Esophagus muscularis mucosa (tissue), 4 donors: ENCODE measurements at regions not wholly inside any gene's neighbourhood (a gene's known extent, or its start where the extent isn't known, plus 50 kb on each side); places are given as distances from the start of the nearest gene placed in this dataset.

Experiments used
- DNase-seq: peaks from one replicate; pipeline ENCODE4 v3.0.0-alpha.2; 2017; ENCODE audit errors: extremely low spot score
- H3K27ac ChIP-seq, 4 donors: fragments of 200-600 bp; sonication (generic); replicated peaks in 1 of 4; 1 replicate in 3 of 4; 2 replicates in 1 of 4; pipeline ENCODE4 v1.5.1; 2016 to 2019; ENCODE audit warnings: mild to moderate bottlenecking in 1 of 4
- H3K27me3 ChIP-seq, 4 donors: fragments of 200-600 bp; sonication (generic); one replicate each; pipeline versions ENCODE4 v1.5.1 to v1.6.0; 2016 to 2019
- H3K36me3 ChIP-seq, 4 donors: fragments of 200-600 bp; sonication (generic); one replicate each; pipeline ENCODE4 v1.5.1; 2016 to 2019
- H3K4me1 ChIP-seq, 4 donors: fragments of 200-600 bp; sonication (generic); one replicate each; pipeline ENCODE4 v1.5.1; 2016 to 2019
- H3K4me3 ChIP-seq, 4 donors: fragments of 200-600 bp; sonication (generic); 1 replicate in 2 of 4; 2 replicates in 2 of 4; pipeline ENCODE4 v1.5.1; 2016 to 2019; ENCODE audit warnings: mild to moderate bottlenecking in 4 of 4, moderate library complexity in 1 of 4
- H3K9me3 ChIP-seq, 4 donors: fragments of 200-600 bp; sonication (generic); 1 replicate in 3 of 4; 2 replicates in 1 of 4; pipeline ENCODE4 v1.5.1; 2016 to 2019
- EP300 ChIP-seq: sonication (generic); formaldehyde crosslinking; IDR thresholded peaks from one replicate; pipeline ENCODE4 v1.6.1; 2017; ENCODE audit warnings: antibody characterized with exemption
- POLR2A ChIP-seq: fragments of 450-650 bp; IDR thresholded peaks from one replicate; pipeline ENCODE4 v1.6.1; 2017; ENCODE audit warnings: antibody characterized with exemption, moderate library complexity, mild to moderate bottlenecking, low read depth
- POLR2AphosphoS5 ChIP-seq, 2 donors: sonication (generic); formaldehyde crosslinking; IDR thresholded peaks; one replicate each; pipeline ENCODE4 v1.6.1; 2017; ENCODE audit warnings: antibody characterized with exemption in 2 of 2
- WGBS: methylation state at CpG from one replicate; pipeline ENCODE4 v1.1.5; 2018; 5-methylcytosine and 5-hydroxymethylcytosine counted together
- intact Hi-C: fragments of 100-400 bp; cut with DNase I; formaldehyde crosslinking; loops from one replicate; pipeline ENCODE4 v1.15.1; 2023
- TF ChIP-seq, protein P1 (sequence below), 3 experiments: fragments of 200-600 bp in 2 of 3; fragments of 450-650 bp in 1 of 3; sonication (generic) in 2 of 3; IDR thresholded peaks; one replicate each; pipeline ENCODE4 v1.5.1; 2017 to 2019; ENCODE audit warnings: antibody characterized with exemption in 3 of 3, mild to moderate bottlenecking in 2 of 3, moderate library complexity in 1 of 3

DNA sequence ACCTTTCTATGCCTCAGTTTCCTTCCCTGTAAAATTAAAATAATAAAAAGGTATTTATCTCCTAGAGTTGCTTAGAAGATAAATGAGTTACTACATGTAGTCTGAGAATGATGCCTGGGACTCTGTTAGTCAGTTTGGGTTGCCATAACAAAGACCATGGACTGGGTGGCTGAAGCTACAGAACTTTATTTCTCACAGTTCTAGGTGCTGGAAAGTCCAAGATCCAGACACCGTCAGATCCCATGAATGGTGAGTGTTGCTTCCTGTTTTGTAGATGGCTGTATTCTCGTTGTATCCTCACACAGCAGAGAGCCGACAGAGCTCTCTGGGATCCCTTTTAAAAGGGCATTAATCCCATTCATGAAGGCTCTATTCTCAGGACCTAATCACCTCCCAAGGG, 64.0 kb upstream of the LTA4H start:
- no peak overlapping the region for H3K27ac ChIP-seq
- H3K4me1 ChIP-seq = peaks cover 0 to 3% (median 0%) of the 10 kb centered on the region in 4 donors
- H3K27me3 ChIP-seq = no peaks in the 10 kb centered on the region
- DNase-seq = no peak
- H3K9me3 ChIP-seq = no peaks in the 10 kb centered on the region
- no peak overlapping the region for H3K4me3 ChIP-seq
- 82% methylated on average over 3 of the region's 3 CpGs for WGBS
- H3K36me3 ChIP-seq = no peaks in the 10 kb centered on the region
- intact Hi-C loops = no loop called here
- TF ChIP-seq POLR2A (no peak), EP300 (no peak), POLR2AphosphoS5 (IDR thresholded peaks at IDR 0.05) (no peak)
- TF ChIP-seq, protein P1, sequence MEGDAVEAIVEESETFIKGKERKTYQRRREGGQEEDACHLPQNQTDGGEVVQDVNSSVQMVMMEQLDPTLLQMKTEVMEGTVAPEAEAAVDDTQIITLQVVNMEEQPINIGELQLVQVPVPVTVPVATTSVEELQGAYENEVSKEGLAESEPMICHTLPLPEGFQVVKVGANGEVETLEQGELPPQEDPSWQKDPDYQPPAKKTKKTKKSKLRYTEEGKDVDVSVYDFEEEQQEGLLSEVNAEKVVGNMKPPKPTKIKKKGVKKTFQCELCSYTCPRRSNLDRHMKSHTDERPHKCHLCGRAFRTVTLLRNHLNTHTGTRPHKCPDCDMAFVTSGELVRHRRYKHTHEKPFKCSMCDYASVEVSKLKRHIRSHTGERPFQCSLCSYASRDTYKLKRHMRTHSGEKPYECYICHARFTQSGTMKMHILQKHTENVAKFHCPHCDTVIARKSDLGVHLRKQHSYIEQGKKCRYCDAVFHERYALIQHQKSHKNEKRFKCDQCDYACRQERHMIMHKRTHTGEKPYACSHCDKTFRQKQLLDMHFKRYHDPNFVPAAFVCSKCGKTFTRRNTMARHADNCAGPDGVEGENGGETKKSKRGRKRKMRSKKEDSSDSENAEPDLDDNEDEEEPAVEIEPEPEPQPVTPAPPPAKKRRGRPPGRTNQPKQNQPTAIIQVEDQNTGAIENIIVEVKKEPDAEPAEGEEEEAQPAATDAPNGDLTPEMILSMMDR (IDR thresholded peaks at IDR 0.05) = no peak

- intact Hi-C loops = no loop called here
- no peak for DNase-seq
- H3K27ac ChIP-seq = no peak overlapping the region
- H3K36me3 ChIP-seq = no peaks in the 10 kb centered on the region
- no peak for TF ChIP-seq POLR2A
- no peaks in the 10 kb centered on the region for H3K4me1 ChIP-seq
- no peaks in the 10 kb centered on the region for H3K27me3 ChIP-seq
- no peaks in the 10 kb centered on the region for H3K9me3 ChIP-seq
- no peak overlapping the region for H3K4me3 ChIP-seq
- 85% methylated on average over 7 of the region's 7 CpGs for WGBS
Observed at GRCh38 chr12:96099986-96100385, 64.6 kb upstream of the LTA4H start.

- DNase-seq = no peak
- intact Hi-C loops = no loop called here
Observed at GRCh38 chr12:96101806-96102205, 66.4 kb upstream of the LTA4H start.

GRCh38 chr12:96103067-96103644, 67.8 kb upstream of the LTA4H start:
- Histone ChIP-seq H3K9me3 (no peaks in the 10 kb centered on the region), H3K27ac (peak overlapping the region in 1 of 4 donors; percentile 15), H3K4me3 (no peak overlapping the region), H3K36me3 (no peaks in the 10 kb centered on the region), H3K27me3 (no peaks in the 10 kb centered on the region), H3K4me1 (no peaks in the 10 kb centered on the region)
- TF ChIP-seq POLR2AphosphoS5 (IDR thresholded peaks at IDR 0.05) (no peak), POLR2A (no peak), EP300 (no peak)
- TF ChIP-seq, protein P1 (IDR thresholded peaks at IDR 0.05) = no peak
- intact Hi-C loops = no loop called here
- DNase-seq = no peak
- WGBS = 72% methylated on average over 8 of the region's 8 CpGs

More at GRCh38 chr12:96101806-96102205, 66.4 kb upstream of the LTA4H start:
- H3K27ac ChIP-seq = no peak overlapping the region
- no peaks in the 10 kb centered on the region for H3K9me3 ChIP-seq
- no peaks in the 10 kb centered on the region for H3K36me3 ChIP-seq
- TF ChIP-seq, protein P1 (IDR thresholded peaks at IDR 0.05) = no peak
- TF ChIP-seq POLR2AphosphoS5 (IDR thresholded peaks at IDR 0.05) (no peak), POLR2A (no peak), EP300 (no peak)
- WGBS = 94% methylated on average over 2 of the region's 2 CpGs
- H3K4me3 ChIP-seq = no peak overlapping the region
- H3K27me3 ChIP-seq = no peaks in the 10 kb centered on the region
- no peaks in the 10 kb centered on the region for H3K4me1 ChIP-seq

DNA sequence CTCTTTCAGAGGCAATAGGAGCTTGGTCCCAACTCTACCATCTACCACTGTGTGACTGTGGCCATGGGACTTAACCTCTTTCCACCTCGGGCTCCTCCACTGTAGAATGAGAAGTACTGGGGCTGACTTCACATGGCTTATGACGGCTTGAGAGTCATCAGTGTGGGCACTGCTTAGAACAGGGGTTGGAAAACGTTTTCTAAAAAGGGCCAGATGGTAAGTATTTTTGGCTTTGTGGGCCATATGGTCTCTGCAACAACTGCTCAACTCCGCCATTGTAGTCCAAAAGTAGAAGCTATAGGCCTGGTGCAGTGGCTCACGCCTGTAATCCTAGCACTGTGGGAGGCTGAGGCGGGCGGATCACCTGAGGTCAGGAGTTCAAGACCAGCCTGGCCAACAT, 69.2 kb upstream of the LTA4H start:
- intact Hi-C loops = no loop called here
- TF ChIP-seq POLR2A (no peak), POLR2AphosphoS5 (IDR thresholded peaks at IDR 0.05) (no peak), EP300 (no peak)
- TF ChIP-seq, protein P1 (IDR thresholded peaks at IDR 0.05) = no peak
- WGBS = 92% methylated on average over 7 of the region's 7 CpGs
- Histone ChIP-seq H3K36me3 (no peaks in the 10 kb centered on the region), H3K27ac (no peak overlapping the region), H3K4me1 (peaks cover 0 to 5% (median 0%) of the 10 kb centered on the region in 4 donors), H3K27me3 (no peaks in the 10 kb centered on the region), H3K9me3 (no peaks in the 10 kb centered on the region), H3K4me3 (no peak overlapping the region)
- no peak for DNase-seq
